GM12878 (cell line): ENCODE measurements at regions not wholly inside any gene's neighbourhood (a gene's known extent, or its start where the extent isn't known, plus 50 kb on each side); places are given as distances from the start of the nearest gene placed in this dataset.

Experiments
- ATAC-seq: fragments of 200-7000 bp; cut with Tn5 transposase; 3 replicates; pipeline ENCODE4 v1.9.1; 2020; ENCODE audit warnings: mild to moderate bottlenecking, moderate library complexity
- BruUV-seq: library from RNA; stranded (reverse); fragments of 400-500 nt; replicated peaks from 2 replicates; lab custom pipeline; 2021; lab: Mats Ljungman, UMichigan
- CTCF ChIA-PET: fragments of 300-600 bp; sonication (Branson Sonifier 250); formaldehyde crosslinking; extraction: SDS; loops from one replicate; lab custom pipeline; 2021; ENCODE audit warnings: inconsistent platforms; lab: Yijun Ruan, JAX
- POLR2A ChIA-PET: fragments of 350-600 bp; formaldehyde crosslinking; extraction: SDS; loops from one replicate; lab custom pipeline; 2021; ENCODE audit warnings: inconsistent platforms; lab: Charles Lee
- RAD21 ChIA-PET: fragments of 300-600 bp; sonication (Branson Sonifier 250); formaldehyde crosslinking; loops from one replicate; lab custom pipeline; 2023; ENCODE audit warnings: antibody characterized with exemption; ENCODE audit not compliant: unreplicated experiment; lab: Charles Lee
- SMC1A ChIA-PET: fragments of 300-600 bp; sonication (Branson Sonifier 250); formaldehyde crosslinking; loops from one replicate; lab custom pipeline; 2023; ENCODE audit not compliant: unreplicated experiment, uncharacterized antibody; lab: Charles Lee
- DNase-seq: peaks from one replicate; pipeline ENCODE4 v3.0.0-alpha.2; 2011; ENCODE audit warnings: low read depth, low spot score
- FAIRE-seq: peaks from 3 replicates; lab custom pipeline; 2011; peaks lifted over from hg19 to GRCh38; lab: Jason Lieb, UNC
- H2AFZ ChIP-seq: 2 replicates; pipeline ENCODE4 v1.6.0; 2011; ENCODE audit warnings: low read depth, low read length, control low read depth; ENCODE audit not compliant: control insufficient read depth
- H3K27ac ChIP-seq: 2 replicates; pipeline ENCODE4 v1.5.1; 2011; ENCODE audit warnings: control low read depth; ENCODE audit not compliant: control insufficient read depth, insufficient read depth
- H3K27me3 ChIP-seq, 2 experiments: replicated peaks in 1 of 2; 2 replicates each; pipeline versions ENCODE4 v1.6.0 to v1.6.1; 2011; ENCODE audit warnings: low read length in 1 of 2; ENCODE audit not compliant: control insufficient read depth in 2 of 2, insufficient read depth in 2 of 2
- H3K36me3 ChIP-seq, 2 experiments: 2 replicates each; pipeline ENCODE4 v1.5.1; 2011; ENCODE audit warnings: low read length in 1 of 2; ENCODE audit not compliant: control insufficient read depth in 2 of 2, insufficient read depth in 2 of 2
- H3K4me1 ChIP-seq: 2 replicates; pipeline ENCODE4 v1.6.1; 2011; ENCODE audit warnings: mild to moderate bottlenecking, low read length, moderate library complexity, mixed read lengths; ENCODE audit not compliant: control insufficient read depth, insufficient read depth
- H3K4me2 ChIP-seq: 2 replicates; pipeline ENCODE4 v1.6.0; 2011; ENCODE audit warnings: control low read depth; ENCODE audit not compliant: control insufficient read depth, insufficient read depth
- H3K4me3 ChIP-seq: fragments of 200-600 bp; sonication (generic); 2 replicates; pipeline ENCODE4 v1.5.1; 2016
- H3K79me2 ChIP-seq: 2 replicates; pipeline ENCODE4 v1.6.0; 2011; ENCODE audit warnings: low read length; ENCODE audit not compliant: control insufficient read depth, insufficient read depth
- H3K9ac ChIP-seq: 2 replicates; pipeline ENCODE4 v1.8.0; 2011; ENCODE audit warnings: low read length, control low read depth, mixed read lengths; ENCODE audit not compliant: control insufficient read depth, insufficient read depth
- H3K9me3 ChIP-seq: replicated peaks from 3 replicates; pipeline ENCODE4 v1.5.1; 2011; ENCODE audit warnings: mild to moderate bottlenecking, low read length; ENCODE audit not compliant: control insufficient read depth, insufficient read depth
- H4K20me1 ChIP-seq: 2 replicates; pipeline ENCODE4 v1.6.0; 2011; ENCODE audit not compliant: control insufficient read depth, insufficient read depth
- CBFB ChIP-seq: IDR thresholded peaks from 2 replicates; pipeline ENCODE4 v1.6.1; 2016; ENCODE audit warnings: antibody characterized with exemption, low read depth
- FOXK2 ChIP-seq: fragments of 450-650 bp; IDR thresholded peaks from 2 replicates; pipeline ENCODE4 v1.6.1; 2017; ENCODE audit warnings: mild to moderate bottlenecking, moderate library complexity
- GATAD2B ChIP-seq: fragments of 450-650 bp; conservative IDR thresholded peaks from 2 replicates; pipeline ENCODE4 v1.6.1; 2017; ENCODE audit warnings: low read depth, mild to moderate bottlenecking, moderate library complexity
- HDAC2 ChIP-seq: fragments of 200-600 bp; sonication (generic); IDR thresholded peaks from 2 replicates; pipeline ENCODE4 v1.6.1; 2017
- IKZF2 ChIP-seq, 2 experiments: fragments of 450-650 bp; IDR thresholded peaks; 2 replicates each; pipeline ENCODE4 v1.6.1; 2017; ENCODE audit warnings: mild to moderate bottlenecking in 2 of 2, moderate library complexity in 2 of 2
- MTA3 ChIP-seq: IDR thresholded peaks from 2 replicates; pipeline ENCODE4 v1.6.1; 2012; ENCODE audit warnings: low read length, inconsistent platforms, borderline replicate concordance
- MXI1 ChIP-seq: fragments of 150-350 bp; IDR thresholded peaks from 2 replicates; pipeline ENCODE4 v1.6.1; 2011; ENCODE audit warnings: low read depth, mild to moderate bottlenecking, inconsistent platforms, low read length, improper control_type of control experiment
- SMAD1 ChIP-seq: fragments of 450-650 bp; IDR thresholded peaks from 2 replicates; pipeline ENCODE4 v1.6.1; 2018; ENCODE audit warnings: mild to moderate bottlenecking, low read depth; ENCODE audit not compliant: partially characterized antibody
- SREBF1 ChIP-seq: IDR thresholded peaks from 2 replicates; pipeline ENCODE4 v1.6.1; 2012; ENCODE audit warnings: mild to moderate bottlenecking, low read length
- WRNIP1 ChIP-seq: IDR thresholded peaks from 2 replicates; pipeline ENCODE4 v1.6.1; 2011; ENCODE audit warnings: low read depth, low read length, improper control_type of control experiment, borderline replicate concordance
- WGBS: methylation state at CpG from one replicate; pipeline ENCODE4 v1.1.6; 2016; ENCODE audit warnings: low lambda C conversion rate; ENCODE audit not compliant: insufficient replicate concordance, insufficient coverage; ENCODE audit errors: missing lambda C conversion rate; 5-methylcytosine and 5-hydroxymethylcytosine counted together
- in situ Hi-C: fragments of 300-500 bp; cut with MboI; formaldehyde crosslinking; loops from 9 replicates; pipeline ENCODE4 v1.14.3; 2018; ENCODE audit warnings: mixed read lengths
- intact Hi-C: fragments of 100-400 bp; cut with micrococcal nuclease; formaldehyde crosslinking; loops from one replicate; pipeline ENCODE4 v1.14.2; 2022; ENCODE audit not compliant: unreplicated experiment
- TF ChIP-seq, protein P1 (sequence below): fragments of 450-650 bp; IDR thresholded peaks from 2 replicates; pipeline ENCODE4 v1.6.1; 2017; ENCODE audit warnings: borderline replicate concordance
- TF ChIP-seq, protein P2 (sequence below): fragments of 450-650 bp; IDR thresholded peaks from 2 replicates; pipeline ENCODE4 v1.6.1; 2017; ENCODE audit warnings: mild to moderate bottlenecking, moderate library complexity

DNA sequence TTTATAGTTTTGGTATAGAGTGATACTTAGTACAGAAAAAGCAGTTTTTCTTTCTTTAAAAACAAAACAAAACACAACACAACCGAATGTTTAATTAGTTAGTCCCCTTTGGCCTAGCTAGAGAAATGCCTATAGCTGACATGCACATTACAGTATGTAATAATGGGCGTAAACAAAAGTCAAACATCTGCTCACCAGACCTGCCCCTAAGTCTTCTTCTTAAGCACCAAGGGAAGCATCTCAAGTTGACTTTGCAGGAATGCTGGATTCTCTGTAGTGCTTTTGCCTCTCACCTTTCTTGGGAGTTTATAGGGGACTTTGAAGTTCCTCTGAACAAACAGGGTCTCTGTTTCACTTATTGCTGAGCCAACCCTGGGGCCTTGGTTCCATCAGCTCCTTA lies 143.7 kb downstream of the TM2D1 start:
- no peaks in the 10 kb centered on the region for H3K9me3 ChIP-seq
- H3K9ac ChIP-seq, result no peak overlapping the region
- SMC1A ChIA-PET, result interaction anchor here (0.6 kb wide), 1 partner anchor 657 kb away, joined by 4 read pairs; no protein-coding TSS in a partner anchor
- H3K4me1 ChIP-seq, result no peaks in the 10 kb centered on the region
- CTCF ChIA-PET, result interaction anchor here (0.8 to 1.0 kb wide), 2 partner anchors 9 to 34 kb away, joined by 4 read pairs; no protein-coding TSS in a partner anchor
- WGBS, result 23% methylated on average over 2 of the region's 2 CpGs
- in situ Hi-C loops, result no loop called here
- DNase-seq (no peak), ATAC-seq (no peak), FAIRE-seq (no peak)
- no peak overlapping the region for H3K27ac ChIP-seq
- H3K79me2 ChIP-seq, result no peaks in the 10 kb centered on the region
- BruUV-seq, result no TSS peak
- H3K4me2 ChIP-seq, result no peak overlapping the region
- H3K27me3 ChIP-seq, result no peaks in the 10 kb centered on the region
- no peak overlapping the region for H2AFZ ChIP-seq
- intact Hi-C loops, result loop anchor here (10.0 kb wide), 1 partner anchor 606 kb away; no protein-coding TSS in a partner anchor
- no peak overlapping the region for H3K4me3 ChIP-seq
- POLR2A ChIA-PET, result interaction anchor here (1.5 kb wide), 1 partner anchor 14 kb away, joined by 3 read pairs; no protein-coding TSS in a partner anchor
- RAD21 ChIA-PET, result no interaction called here
- TF ChIP-seq WRNIP1, result no peak
- TF ChIP-seq CBFB, result no peak
- TF ChIP-seq GATAD2B, result no peak
- TF ChIP-seq, all 136 proteins: peak for 0
- Histone ChIP-seq H3K36me3 (no peaks in the 10 kb centered on the region), H4K20me1 (no peaks in the 10 kb centered on the region)

DNA sequence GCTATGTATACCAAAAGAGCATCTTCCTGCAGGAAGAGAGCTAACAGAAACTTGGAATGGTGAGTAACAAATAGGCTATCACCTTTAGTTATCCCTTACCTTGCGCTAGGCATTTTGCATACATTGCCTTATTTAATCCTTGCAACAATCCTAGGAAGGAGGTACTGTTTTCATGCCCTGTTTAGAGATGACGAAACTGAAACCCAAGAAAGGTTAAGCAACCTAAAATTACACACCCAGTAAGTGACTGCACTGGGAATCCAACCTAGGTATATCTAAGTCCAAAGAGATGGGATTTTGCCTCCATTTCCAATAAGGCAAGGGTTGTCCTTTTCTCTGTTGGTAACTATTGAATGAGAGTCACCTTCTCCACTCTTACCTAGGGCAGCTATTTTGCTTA lies 144.5 kb downstream of the TM2D1 start:
- ChIA-PET RAD21 (no interaction called here), SMC1A (no interaction called here), POLR2A (interaction anchor here (1.5 kb wide), 1 partner anchor 13 kb away, joined by 3 read pairs; no protein-coding TSS in a partner anchor), CTCF (interaction anchor here (1.4 kb wide), 1 partner anchor 10 kb away, joined by 3 read pairs; no protein-coding TSS in a partner anchor)
- DNase-seq (no peak), FAIRE-seq (no peak), ATAC-seq (no peak)
- intact Hi-C loops, result loop anchor here (10.0 kb wide), 1 partner anchor 606 kb away; no protein-coding TSS in a partner anchor
- in situ Hi-C loops, result no loop called here
- TF ChIP-seq FOXK2, result no peak
- no peak for TF ChIP-seq IKZF2 (IDR thresholded peaks at IDR 0.05)
- TF ChIP-seq, protein P1, sequence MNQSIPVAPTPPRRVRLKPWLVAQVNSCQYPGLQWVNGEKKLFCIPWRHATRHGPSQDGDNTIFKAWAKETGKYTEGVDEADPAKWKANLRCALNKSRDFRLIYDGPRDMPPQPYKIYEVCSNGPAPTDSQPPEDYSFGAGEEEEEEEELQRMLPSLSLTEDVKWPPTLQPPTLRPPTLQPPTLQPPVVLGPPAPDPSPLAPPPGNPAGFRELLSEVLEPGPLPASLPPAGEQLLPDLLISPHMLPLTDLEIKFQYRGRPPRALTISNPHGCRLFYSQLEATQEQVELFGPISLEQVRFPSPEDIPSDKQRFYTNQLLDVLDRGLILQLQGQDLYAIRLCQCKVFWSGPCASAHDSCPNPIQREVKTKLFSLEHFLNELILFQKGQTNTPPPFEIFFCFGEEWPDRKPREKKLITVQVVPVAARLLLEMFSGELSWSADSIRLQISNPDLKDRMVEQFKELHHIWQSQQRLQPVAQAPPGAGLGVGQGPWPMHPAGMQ, result no peak
- no peak for TF ChIP-seq SMAD1
- no peak for TF ChIP-seq MXI1
- no peak for TF ChIP-seq HDAC2
- TF ChIP-seq GATAD2B, result no peak
- no peak for TF ChIP-seq MTA3
- TF ChIP-seq, protein P2, sequence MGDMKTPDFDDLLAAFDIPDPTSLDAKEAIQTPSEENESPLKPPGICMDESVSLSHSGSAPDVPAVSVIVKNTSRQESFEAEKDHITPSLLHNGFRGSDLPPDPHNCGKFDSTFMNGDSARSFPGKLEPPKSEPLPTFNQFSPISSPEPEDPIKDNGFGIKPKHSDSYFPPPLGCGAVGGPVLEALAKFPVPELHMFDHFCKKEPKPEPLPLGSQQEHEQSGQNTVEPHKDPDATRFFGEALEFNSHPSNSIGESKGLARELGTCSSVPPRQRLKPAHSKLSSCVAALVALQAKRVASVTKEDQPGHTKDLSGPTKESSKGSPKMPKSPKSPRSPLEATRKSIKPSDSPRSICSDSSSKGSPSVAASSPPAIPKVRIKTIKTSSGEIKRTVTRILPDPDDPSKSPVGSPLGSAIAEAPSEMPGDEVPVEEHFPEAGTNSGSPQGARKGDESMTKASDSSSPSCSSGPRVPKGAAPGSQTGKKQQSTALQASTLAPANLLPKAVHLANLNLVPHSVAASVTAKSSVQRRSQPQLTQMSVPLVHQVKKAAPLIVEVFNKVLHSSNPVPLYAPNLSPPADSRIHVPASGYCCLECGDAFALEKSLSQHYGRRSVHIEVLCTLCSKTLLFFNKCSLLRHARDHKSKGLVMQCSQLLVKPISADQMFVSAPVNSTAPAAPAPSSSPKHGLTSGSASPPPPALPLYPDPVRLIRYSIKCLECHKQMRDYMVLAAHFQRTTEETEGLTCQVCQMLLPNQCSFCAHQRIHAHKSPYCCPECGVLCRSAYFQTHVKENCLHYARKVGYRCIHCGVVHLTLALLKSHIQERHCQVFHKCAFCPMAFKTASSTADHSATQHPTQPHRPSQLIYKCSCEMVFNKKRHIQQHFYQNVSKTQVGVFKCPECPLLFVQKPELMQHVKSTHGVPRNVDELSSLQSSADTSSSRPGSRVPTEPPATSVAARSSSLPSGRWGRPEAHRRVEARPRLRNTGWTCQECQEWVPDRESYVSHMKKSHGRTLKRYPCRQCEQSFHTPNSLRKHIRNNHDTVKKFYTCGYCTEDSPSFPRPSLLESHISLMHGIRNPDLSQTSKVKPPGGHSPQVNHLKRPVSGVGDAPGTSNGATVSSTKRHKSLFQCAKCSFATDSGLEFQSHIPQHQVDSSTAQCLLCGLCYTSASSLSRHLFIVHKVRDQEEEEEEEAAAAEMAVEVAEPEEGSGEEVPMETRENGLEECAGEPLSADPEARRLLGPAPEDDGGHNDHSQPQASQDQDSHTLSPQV, result no peak
- no peak for TF ChIP-seq SREBF1
- H3K9me3 ChIP-seq, result no peaks in the 10 kb centered on the region
- no peaks in the 10 kb centered on the region for H3K4me1 ChIP-seq
- H3K27ac ChIP-seq, result no peak overlapping the region
- H3K27me3 ChIP-seq, result no peaks in the 10 kb centered on the region
- no peaks in the 10 kb centered on the region for H4K20me1 ChIP-seq
- no TSS peak for BruUV-seq
- H3K9ac ChIP-seq, result no peak overlapping the region
- H3K4me2 ChIP-seq, result no peak overlapping the region
- H3K4me3 ChIP-seq, result no peak overlapping the region
- H3K36me3 ChIP-seq, result no peaks in the 10 kb centered on the region
- no peak overlapping the region for H2AFZ ChIP-seq
- H3K79me2 ChIP-seq, result no peaks in the 10 kb centered on the region
- 44% methylated on average over 2 of the region's 2 CpGs for WGBS
